NCI-H2227 treated with DMSO at 0.1 percent for 48 hours (cell line): ENCODE measurements at regions not wholly inside any gene's neighbourhood (a gene's known extent, or its start where the extent isn't known, plus 50 kb on each side); places are given as distances from the start of the nearest gene placed in this dataset.
"Not testable (repeated sequence)": the region's sequence is repeated elsewhere in the genome, so short reads cannot be mapped to it uniquely, and the experiment has no call there.

Experiments
- DNase-seq: peaks from one replicate; lab custom pipeline; 2025; lab: John Stamatoyannopoulos, UW

DNA sequence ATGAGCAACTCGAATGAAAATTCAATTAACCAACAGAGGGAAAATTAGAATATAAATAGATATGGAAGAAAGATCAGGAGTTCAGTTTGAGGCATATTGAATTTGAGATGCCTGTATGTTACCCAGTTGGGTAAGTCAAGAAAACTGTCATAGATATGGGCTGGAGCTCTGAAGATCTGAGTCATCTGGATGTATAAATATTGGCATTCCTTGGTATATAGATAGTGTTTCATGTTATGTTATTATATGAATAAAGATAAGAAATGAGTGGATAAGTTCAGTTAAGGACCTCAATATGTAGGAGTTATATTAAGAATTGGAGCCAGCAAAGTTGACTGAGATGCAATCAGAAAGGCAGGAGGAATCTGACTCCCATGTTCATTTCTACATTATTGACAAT, 543.6 kb upstream of the SMIM31 start:
- DNase-seq: no peak

- no peak for DNase-seq
These were observed 541.8 kb upstream of the SMIM31 start for GRCh38 chr4:164212134-164212533.

DNA sequence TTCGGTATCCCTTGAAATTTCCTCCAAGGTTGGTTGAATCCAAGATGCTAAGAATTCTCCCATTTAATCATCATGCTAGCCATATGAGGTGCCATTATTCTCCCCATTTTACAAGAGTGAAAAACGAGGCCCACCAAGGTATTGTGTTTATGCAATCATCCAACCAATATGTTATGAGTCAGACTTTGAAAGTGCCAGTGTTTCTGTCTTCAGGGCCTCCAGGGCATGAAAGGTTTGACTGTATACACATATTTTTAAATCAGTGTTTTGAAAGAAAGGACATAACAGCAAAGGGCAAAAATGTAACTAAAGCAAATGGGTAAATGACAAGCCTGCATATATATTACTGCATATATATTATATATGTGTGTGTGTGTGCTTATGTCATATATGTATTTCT, 541.2 kb upstream of the SMIM31 start:
- no peak for DNase-seq

- DNase-seq: no peak
These were observed 538.7 kb upstream of the SMIM31 start for GRCh38 chr4:164215113-164215741.

DNA sequence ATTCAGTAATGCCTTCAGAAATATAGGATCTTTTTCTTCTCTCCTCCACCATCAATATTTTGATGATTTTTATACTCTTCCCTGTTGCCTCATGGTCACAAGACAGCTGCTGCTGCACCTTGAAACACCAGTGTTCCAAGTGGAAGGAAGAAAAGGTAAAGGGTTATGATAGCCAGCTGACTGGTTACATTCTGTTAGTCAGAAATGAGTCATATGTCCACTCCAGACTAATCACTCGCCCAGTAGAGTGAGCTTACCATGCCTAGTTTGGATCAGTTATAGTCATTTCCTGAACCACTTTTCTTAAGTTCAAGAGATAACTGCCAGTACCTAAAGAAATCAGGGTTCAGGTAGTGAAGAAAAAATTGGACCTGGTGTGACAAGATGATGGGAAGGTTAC, 532.3 kb upstream of the SMIM31 start:
- DNase-seq: no peak

- DNase-seq: no peak
These were observed 529.1 kb upstream of the SMIM31 start for GRCh38 chr4:164224871-164225270.

GRCh38 chr4:164229255-164229654, 524.7 kb upstream of the SMIM31 start:
- no peak for DNase-seq

DNA sequence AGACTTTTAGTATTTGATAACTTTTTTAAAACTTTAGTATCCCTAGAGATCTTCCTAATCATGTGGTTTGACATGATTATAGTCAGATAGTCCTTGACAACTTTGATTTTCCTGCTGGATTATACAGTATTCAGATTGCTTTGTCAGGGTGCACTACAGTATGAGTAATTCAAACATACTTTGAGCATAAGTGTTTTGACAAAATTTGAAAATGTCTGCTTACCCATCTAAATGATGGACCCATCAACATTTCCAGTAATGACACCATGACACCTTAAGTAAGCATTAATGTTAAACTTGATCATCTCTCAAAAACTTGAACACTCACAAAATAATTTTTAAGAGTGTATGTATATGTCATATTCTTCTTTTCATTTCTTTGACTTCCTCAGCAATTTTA, 514.5 kb upstream of the SMIM31 start:
- DNase-seq: no peak

DNA sequence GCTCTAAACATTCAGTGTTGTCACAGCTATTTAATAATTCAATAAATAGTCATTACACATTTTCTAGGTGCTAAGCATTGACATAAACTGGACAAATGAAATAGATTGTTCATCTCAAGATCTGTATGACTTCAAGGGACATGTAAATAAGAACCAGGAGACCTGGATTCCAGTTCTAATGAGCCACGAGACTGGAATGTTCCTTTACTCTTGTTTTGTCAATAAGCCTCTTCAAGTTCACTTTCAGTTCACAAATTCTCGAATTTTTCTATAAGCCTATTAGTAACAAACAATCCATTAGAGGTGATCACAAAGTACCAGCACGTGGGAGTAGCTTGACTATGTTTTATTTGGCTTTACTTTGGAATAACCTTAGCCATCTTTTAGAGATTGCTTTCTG, 514.0 kb upstream of the SMIM31 start:
- no peak for DNase-seq

DNA sequence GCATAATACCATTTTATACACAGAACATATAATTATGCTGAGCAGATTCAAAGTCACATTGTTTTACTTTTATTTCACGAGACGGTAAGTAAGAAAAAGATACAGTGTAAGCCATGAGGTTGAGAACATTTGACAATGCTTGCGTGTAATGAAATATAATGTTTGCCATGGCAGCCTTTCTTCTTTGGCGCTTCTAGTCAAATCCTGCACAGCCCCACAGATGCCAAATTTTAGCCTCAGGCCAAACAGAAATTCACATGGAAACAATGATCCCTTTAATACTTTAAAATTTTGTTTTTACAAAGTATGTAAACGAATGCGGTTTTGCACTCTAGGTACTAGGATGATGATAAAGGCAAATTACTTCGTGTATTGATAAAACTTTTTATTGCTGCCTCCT, 502.7 kb upstream of the SMIM31 start:
- DNase-seq: no peak

DNA sequence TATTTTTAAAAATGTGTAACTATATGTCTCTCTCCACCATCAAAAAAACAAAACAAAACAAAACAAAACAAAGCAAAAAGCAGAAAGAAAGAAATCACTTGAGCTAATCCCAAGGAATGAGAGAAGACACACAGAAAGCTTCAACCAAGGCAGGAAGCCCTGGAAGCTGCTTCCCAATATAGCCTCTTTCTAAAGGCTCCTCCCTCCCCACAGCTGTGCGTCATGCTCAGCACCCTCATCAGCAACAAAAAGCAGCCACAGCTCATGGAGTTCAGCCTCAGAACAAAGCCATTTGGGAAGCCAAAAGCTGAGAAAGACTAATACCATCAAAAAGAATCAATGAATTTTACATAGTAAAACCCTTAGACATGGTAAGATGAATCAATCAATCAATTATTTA, 501.6 kb upstream of the SMIM31 start:
- no peak for DNase-seq

- DNase-seq: no peak
These were observed 492.1 kb upstream of the SMIM31 start for GRCh38 chr4:164261831-164262230.

DNA sequence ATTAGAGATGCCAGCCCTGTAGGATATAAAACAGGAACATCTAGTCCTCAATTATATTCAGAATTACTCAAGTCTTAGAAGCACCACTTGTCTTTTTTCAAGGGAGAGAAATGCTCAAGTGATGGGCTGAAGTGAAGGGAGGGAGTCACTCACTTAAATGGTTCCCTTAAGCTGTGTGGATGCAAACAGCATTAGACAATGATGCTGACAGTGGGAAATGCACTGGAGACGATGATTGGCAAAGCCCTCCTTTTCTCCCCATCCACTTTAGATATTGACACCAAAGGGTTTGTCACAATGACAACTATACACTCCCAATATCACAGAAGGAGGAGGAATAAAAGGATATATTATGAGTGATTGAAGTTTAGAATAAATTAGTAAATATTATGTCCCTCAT, 491.4 kb upstream of the SMIM31 start:
- DNase-seq: not testable (repeated sequence)

DNA sequence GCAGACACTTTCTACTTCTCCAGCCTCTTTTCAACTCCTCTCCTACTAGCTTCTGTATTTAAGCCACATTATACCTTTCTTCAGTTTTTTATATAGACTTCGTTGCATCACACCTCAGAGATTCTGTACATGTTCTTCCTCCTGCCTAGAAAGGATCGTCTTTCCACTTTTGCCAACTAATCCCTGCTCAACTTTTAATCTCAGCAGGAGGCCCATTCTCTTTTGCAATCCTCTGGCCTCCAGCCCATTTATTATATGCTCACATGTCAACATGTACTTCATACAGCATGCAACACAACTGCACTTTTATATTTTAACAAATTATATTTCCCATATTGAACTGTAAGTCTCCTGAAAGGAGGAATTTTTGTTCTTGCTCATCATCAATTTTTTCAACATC, 476.5 kb upstream of the SMIM31 start:
- DNase-seq: not testable (repeated sequence)

DNA sequence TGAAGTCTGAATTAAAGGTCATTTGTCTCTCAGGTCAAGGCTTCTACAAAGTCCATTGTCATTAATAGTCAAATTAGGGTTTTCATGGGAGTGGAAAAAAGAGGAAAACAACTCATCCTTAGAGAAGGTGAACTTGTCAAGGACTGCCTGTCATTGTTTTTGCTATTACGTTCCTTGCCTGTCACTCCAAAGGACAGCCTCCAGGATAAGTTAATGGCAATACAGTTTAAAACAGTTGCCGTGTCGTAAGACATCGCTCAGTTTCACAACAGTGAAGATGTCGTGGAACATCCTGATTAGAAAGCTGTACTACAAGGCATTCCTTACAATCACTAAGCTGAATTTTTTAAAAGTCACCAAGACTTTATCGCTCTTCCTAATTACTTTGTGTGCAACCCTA, 466.8 kb upstream of the SMIM31 start:
- DNase-seq: no peak

GRCh38 chr4:164288578-164288977, 465.4 kb upstream of the SMIM31 start:
- DNase-seq: no peak

GRCh38 chr4:164293203-164293602, 460.7 kb upstream of the SMIM31 start:
- DNase-seq: peak; percentile 25

- DNase-seq: no peak
These were observed 460.2 kb upstream of the SMIM31 start for GRCh38 chr4:164293743-164294142.

DNA sequence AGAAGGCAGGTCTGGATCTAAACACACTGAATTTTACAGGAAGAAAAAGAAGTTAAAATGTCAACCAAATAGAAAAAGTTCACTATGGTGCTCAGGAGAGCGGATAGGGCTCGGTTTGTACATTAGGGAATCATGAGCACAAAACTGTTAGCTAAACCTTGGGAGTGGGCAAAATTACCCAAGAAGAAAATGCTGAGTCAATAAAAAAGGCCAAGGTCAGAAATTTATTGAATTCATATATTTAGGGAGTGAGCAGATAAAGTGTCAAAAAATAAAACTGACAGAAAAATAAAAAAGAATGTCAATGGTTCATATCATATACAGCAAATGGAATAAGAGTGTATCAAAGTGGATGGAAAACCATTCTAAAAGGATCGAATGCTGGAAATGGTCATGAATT, 452.5 kb upstream of the SMIM31 start:
- no peak for DNase-seq

DNA sequence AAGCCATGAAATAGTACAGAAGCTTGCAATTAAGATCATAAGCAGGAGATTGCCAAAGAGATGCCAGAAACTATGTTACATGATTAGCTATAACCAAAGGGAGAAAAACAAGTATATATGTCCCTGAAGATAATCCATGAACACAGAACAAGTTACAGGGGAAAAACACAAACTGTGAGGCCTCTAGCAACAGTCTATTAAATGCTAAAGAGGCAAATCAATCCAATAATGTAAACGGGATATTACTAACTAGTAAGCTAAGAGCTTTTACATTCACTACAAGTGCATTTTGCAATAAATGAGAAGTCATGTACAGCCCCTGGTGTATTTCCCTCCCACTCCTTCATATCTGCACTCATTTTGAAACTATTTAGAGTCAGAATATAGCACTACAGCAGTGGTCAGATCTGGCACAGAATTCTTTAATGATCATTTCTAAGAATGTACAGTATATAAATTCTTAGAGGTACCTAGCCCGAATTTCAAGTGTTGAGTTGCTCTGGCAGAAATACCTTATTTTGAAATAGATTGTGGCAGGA, 449.8 kb upstream of the SMIM31 start:
- DNase-seq: no peak

GRCh38 chr4:164304861-164305260, 449.1 kb upstream of the SMIM31 start:
- DNase-seq: no peak

DNA sequence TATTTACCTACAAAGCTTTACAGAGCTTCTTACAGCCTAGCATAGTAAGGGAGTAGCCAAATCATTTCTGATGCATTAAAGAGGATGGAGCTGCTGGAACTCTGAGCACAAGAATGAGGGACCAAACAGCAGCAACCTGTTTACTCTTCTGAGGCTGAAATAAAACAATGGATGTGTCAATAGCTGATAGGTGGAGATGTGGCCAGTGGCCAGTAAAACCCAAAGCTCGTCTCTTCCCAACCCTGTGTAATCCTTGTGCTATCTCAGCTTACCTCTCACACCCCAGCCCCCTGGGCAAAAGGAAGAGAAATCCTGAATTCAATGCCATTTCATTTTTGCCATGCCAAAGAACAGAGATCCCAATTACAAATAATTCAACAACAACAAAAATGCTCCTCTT, 446.7 kb upstream of the SMIM31 start:
- DNase-seq: no peak

DNA sequence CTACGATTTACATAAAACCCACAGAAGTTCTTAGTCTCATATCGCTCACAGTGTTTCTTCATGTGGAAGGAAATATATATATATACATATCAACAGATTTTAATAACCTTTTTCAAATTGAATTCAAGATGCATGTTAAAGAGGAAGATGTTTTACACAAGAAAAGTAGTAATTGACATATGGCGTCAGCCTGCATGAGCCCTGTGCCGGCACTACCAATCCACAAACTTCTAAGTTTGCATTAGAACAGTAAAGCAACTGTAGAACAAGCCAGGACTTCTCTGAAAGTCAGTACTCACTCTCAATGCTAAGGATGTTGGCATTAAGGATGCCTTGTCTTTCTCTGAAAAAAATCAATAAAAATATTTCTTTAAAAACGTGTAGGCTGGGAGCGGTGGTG, 441.3 kb upstream of the SMIM31 start:
- no peak for DNase-seq

DNA sequence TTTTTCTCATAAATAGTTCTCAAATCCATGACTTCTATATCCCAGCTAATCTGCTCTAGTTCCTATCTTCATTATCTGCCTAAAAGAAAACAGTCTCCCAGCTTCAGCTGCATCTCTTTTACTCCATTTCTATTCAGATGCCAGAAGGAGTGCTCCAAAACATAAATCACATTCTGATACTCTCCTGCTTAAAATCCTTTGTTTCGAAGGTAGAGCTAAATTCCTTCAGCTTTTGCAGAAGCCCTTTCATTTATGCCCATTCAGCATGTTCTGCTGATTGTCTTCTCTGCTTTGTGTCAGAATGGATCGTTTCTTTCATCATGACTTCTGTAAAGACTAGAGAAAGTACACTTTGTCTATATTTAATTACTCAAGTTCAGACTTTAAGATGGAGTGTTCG, 440.1 kb upstream of the SMIM31 start:
- DNase-seq: no peak
